ENCODE measurements at regions not wholly inside any gene's neighbourhood (a gene's known extent, or its start where the extent isn't known, plus 50 kb on each side); places are given as distances from the start of the nearest gene placed in this dataset.

DNA sequence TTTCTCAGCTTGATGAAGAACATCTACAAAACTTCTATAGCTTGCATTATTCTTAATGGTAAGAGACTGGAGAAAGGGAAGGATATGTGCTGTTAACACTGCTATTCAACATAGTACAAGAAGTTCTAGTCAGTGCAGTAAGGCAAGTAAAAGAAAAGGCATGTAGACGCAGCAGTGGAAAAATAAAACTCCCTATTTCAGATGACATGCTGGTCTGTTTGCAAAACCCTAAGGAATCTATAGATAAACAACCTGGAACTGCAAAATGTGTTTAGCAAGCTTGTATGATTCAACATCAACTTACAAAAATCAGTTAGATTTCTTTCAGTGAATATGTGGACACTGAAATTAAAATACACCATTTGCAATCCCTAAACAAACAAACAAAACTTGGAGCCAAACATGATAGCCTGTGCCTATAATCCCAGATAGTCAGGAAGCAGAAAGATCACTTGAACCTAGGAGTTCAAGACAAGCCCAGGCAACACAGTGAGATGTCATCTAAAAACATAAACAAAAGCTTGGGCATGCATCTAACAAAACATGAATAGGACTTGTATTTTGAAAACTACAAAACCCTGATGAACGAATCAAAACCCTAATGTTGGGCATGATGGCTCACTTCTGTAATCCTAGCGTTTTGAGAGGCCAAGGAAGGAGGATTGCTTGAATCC, 293.6 kb upstream of the RGS6 start:
- TF ChIP-seq, protein P1, sequence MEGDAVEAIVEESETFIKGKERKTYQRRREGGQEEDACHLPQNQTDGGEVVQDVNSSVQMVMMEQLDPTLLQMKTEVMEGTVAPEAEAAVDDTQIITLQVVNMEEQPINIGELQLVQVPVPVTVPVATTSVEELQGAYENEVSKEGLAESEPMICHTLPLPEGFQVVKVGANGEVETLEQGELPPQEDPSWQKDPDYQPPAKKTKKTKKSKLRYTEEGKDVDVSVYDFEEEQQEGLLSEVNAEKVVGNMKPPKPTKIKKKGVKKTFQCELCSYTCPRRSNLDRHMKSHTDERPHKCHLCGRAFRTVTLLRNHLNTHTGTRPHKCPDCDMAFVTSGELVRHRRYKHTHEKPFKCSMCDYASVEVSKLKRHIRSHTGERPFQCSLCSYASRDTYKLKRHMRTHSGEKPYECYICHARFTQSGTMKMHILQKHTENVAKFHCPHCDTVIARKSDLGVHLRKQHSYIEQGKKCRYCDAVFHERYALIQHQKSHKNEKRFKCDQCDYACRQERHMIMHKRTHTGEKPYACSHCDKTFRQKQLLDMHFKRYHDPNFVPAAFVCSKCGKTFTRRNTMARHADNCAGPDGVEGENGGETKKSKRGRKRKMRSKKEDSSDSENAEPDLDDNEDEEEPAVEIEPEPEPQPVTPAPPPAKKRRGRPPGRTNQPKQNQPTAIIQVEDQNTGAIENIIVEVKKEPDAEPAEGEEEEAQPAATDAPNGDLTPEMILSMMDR (conservative IDR thresholded peaks at IDR 0.05), result no peak
- TF ChIP-seq EZH2 (IDR thresholded peaks at IDR 0.05; ENCODE audit: low read depth), result no peak

All from PC-9 (cell line).